SK-MEL-5 (cell line): ENCODE measurements at regions not wholly inside any gene's neighbourhood (a gene's known extent, or its start where the extent isn't known, plus 50 kb on each side); places are given as distances from the start of the nearest gene placed in this dataset.
"Not testable (repeated sequence)": the region's sequence is repeated elsewhere in the genome, so short reads cannot be mapped to it uniquely, and the experiment has no call there.

Source experiments
- DNase-seq: peaks from one replicate; pipeline ENCODE4 v3.0.0-alpha.2; 2016; ENCODE audit warnings: low read depth, low spot score
- in situ Hi-C: cut with HindIII; loops from 2 replicates; pipeline ENCODE4 v1.10.0; 2016; ENCODE audit warnings: low sequenced_read_pairs, high pct_unique_total_duplicates, low pct_unique_long_range_greater_than_20kb

DNA sequence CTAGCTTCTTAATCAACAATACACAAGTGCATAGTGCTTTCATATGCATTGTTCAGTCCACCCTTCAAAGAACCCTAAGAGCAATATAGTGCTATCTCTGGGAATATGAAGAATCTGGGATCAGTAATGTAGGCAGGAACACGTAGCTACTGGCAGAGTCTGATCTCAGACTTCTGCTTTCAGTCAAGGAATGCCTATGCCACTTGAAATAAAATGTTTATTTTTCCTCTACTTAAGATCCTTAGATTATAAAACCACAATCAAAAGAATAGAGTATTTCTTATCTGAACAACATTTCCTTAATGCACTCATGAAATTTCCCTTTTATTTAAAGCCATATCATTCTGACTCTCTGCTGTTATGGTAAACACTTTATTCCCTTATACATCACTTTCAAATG, 1407.8 kb upstream of the C9orf72 start:
- no peak for DNase-seq
- in situ Hi-C loops = no loop called here

DNA sequence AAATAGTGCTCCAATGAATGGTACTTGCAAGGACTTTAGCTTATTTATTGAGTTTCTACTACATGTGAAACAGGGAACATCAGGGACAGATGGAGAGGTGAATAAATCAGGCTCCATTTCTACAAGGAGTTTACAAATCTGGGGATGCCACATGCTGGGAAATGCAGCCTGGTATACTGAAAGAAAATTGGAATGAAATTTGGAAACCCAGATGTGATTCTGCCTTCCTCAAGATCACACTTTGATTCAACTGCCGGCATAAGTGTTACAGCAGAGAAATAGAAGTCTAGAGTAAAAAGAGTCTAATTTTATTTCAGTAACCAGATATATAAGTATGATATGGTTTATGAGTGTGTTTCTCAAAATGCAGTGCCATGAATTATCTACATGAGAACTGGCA, 1408.4 kb upstream of the C9orf72 start:
- no peak for DNase-seq
- in situ Hi-C loops = no loop called here

DNA sequence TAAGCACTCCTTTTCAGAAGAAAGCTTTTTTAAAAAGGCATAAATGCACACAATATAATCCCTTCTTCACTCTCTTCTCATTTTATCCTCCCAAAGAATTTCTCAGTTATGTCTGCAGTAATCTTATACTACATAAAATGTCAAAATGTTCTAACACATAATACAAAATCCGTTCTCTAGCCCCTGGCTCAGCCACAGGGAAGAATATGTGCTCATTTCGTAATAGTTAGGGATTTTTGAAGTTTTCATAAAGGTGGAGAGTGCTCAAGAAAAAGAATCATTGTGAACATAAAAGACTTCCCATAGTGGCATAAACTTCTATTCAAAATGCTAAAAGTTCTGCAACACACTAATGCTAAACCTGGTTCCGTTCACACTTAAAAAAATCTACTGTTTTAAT, 1410.7 kb upstream of the C9orf72 start:
- no peak for DNase-seq
- in situ Hi-C loops = no loop called here

DNA sequence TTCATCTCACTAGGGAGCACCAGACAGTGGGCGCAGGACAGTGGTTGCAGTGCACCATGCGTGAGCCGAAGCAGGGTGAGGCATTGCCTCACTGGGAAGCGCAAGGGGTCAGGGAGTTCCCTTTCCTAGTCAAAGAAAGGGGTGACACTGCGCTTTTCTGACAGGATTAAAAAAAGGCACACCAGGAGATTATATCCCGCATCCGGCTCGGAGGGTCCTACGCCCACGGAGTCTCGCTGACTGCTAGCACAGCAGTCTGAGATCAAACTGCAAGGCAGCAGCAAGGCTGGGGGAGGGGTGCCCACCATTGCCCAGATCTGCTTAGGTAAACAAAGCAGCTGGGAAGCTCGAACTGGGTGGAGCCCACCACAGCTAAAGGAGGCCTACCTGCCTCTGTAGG, 1416.7 kb upstream of the C9orf72 start:
- in situ Hi-C loops, DNase-seq: not testable (repeated sequence)

DNA sequence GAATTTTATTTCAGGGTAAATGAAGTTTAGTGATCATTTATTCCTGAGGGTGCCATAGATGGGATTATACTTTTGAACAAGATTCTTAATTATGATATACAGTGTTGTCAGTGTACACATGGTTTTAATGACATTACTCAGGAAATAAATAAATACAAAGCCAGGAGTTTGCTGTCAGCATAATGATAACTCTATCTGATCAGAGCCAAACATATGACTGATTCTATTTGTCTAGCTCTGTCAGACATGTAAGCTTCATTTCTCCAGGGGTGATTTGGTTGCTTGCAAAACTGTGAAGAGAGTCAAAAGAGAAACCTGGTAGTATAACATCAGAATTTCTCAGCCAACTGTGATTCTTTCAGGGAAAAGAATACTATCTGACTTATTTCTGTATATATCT, 1425.8 kb upstream of the C9orf72 start:
- DNase-seq = no peak
- in situ Hi-C loops = no loop called here

DNA sequence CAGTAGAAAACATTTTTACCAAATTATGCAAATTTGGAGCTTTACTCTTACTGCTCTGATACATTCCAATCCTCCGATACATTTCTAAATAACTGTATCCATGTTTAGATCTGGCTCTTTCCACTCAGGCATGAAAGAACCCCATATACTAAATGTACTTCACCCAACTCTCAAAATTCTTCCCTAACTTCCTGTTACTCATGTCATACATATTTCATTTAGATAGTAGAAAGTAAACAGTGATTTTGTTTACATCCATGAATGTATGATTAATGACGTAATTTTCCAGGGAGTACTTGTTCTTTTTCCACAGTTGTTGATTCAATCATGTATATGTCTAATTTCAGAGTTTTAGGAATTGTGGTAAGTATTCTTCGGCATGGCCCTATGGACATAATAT, 1426.5 kb upstream of the C9orf72 start:
- in situ Hi-C loops = no loop called here
- no peak for DNase-seq

DNA sequence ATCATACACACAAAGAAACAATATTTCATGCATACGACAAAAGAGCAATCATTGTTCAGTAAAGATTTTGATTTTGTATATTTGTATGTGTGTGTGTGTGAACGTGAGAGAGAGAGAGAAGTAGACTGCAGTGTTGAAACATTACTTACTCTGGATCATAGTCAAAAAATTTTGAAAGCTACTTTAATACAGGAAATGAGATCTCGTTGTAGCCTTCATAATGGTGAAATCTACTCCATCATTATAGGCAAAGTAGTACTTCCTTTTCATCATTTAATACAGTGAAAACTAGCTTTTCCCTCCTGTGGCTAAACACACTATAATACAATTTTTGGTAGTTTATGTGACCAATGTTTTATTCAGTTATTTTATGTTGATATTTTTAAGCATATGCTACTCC, 1427.7 kb upstream of the C9orf72 start:
- DNase-seq = no peak
- in situ Hi-C loops = no loop called here

DNA sequence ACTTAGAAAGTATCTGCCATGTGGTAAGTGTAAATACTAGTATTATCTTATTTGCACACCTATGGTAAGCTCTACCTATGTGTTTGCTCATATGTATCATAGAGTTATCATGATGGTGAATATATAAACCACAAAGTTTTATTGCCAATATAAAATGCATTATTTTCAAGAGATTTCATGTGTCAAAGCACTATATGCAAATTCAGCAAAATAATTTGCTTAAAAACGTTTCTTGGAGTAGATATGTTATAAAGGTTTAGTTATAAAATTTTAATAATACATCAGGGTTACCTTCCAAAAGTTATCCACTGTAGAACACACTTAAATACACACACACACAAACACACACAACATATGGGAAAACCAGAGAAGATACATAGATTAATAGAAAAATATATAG, 1431.7 kb upstream of the C9orf72 start:
- in situ Hi-C loops = no loop called here
- no peak for DNase-seq

DNA sequence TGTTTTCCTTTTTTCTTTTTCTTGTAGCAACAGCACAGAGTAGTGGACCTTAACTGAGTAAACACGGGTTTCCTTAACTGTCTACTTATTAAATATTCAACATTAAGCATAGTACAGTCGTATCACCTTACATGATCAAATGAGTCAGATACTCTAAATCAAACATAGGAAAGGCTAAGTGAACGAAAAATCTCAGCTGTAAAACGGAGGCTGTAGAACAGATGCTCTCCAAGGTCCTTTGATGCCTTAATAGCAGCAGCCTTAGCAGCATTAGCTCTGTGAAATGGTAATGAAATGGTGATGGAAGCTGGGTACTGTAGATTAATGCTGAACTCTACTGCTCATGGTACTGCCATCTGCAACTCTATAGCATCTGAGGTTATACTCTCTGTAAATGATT, 1433.3 kb upstream of the C9orf72 start:
- in situ Hi-C loops = no loop called here
- DNase-seq = no peak

DNA sequence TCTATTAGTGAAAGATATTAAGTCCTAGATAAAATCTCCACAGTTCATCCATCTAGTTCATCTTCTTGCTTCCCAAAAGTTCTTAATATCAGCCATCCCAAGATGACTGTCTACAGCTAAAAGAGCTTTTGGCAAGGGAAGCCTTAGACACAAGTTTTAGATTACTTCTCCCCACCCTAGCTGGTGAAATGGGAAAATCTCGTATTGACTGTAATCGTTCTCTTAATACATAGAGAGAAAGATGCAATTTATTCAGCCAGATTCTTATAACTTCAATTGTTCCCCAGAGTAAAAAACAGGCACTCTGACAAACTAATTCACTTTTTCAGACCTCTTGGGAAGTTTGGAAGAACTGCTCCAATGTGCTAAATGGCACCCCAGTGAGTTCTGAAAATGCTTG, 1439.6 kb upstream of the C9orf72 start:
- no peak for DNase-seq
- in situ Hi-C loops = no loop called here

DNA sequence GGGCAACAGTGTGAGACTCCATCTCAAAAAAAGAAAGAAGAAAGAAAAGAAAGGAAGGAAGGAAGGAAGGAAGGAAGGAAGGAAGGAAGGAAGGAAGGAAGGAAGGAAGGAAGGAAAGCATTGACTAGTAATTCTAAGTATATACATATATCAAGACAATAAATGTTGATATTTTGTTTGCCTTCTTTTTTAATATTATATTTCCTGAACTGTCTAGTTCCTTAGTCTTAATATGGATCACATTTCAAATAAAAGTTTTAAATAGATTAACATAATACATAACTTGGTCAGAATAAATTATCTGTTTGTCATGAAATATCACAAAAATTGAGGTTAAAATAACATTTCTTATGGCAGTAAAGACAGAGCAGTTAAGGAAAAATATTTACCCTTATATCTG, 1448.4 kb upstream of the C9orf72 start:
- in situ Hi-C loops = no loop called here
- DNase-seq = no peak

DNA sequence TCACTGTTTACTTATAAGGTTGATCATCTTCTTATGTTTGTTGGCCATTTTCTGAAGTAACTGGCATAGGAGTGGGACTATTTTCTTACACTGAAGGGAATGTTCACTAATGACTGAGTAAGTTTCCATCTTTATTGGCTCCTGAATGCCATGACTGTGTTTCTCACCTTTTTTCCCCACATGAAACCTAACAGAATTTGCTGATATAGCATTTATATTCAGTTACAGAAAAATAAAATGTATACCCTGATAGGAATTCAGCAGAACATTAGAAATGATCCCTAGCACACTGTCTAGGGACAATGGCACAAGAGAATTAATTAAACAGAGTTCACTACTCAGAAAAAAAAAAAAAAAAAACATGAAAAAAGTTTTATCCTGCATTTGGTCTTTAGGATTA, 1465.1 kb upstream of the C9orf72 start:
- in situ Hi-C loops = no loop called here
- no peak for DNase-seq

DNA sequence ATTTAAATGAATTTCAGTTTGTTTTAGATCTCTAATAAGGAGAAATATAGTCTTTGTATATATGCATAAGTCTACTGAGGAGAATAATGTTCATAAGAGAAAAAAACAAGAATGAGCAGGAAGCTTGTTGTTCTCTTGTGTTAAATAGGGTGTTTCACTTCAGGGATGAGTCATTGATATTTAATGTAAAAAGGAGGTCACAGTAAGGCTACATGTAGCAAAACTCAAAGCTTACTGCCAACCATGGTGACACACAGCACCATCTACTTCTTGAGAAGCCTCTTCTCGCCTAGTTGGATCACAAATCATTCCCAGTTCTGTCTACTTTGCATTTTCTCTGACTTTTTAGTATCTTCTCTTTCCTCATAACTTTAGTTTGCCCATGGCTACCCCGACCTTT, 1466.0 kb upstream of the C9orf72 start:
- in situ Hi-C loops = no loop called here

DNA sequence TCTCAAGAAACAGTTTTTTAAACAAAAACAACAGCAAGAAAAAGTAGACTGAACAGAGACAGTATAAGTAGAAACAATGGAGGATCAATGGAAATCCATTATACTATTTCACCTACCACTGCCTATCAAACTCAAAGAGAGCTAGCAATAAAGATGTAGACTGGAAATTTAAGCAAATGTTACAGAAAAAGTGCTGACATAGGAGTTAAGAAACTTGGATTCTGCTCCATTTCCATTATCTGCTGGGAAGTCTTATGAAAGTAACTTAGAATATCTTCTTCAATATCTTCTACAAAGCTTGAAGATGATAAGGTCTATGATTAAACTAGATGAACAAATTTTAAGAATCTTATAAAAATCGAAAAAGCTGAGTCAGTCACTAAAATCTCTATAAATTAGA, 1469.8 kb upstream of the C9orf72 start:
- no peak for DNase-seq
- in situ Hi-C loops = no loop called here

More for the DNA sequence above, 1466.0 kb upstream of the C9orf72 start:
- no peak for DNase-seq

DNA sequence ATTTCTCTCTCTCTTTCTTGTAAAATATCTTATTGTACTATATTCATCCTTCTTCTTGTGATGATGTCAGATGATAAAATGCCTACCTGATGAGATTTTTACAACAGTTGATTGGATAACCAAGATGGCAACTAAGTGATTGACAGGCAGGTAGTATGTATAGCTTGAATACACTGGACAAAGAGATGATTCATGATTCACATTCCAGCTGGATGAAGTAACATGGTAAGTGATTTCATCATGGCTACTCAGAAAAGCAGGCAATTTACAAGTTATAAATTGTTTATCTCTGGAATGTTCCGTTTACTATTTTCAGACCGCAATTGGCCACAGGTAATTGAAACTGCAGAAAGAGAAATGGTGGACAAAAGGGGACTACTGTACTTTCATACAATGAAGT, 1471.7 kb upstream of the C9orf72 start:
- in situ Hi-C loops = no loop called here
- peak; percentile 75 for DNase-seq

DNA sequence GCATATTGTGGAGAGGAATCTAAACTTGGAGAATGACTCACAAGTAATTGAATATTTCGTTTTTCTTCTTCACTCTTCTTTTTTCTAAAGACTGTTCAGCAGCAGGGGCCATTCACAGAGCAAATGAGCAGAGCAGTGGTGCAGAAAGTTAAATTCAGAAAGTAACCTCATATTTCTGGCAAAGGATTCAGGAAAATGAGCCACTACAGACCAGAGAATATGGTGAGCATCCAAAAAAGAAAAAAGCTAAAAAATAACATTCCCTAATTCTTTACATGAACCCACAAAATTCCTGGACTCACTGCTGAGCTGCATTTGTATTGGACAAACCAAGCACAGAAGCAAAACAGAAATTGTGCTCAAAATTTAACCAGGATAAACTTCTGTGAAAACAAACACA, 1486.8 kb upstream of the C9orf72 start:
- in situ Hi-C loops = no loop called here
- DNase-seq = no peak

DNA sequence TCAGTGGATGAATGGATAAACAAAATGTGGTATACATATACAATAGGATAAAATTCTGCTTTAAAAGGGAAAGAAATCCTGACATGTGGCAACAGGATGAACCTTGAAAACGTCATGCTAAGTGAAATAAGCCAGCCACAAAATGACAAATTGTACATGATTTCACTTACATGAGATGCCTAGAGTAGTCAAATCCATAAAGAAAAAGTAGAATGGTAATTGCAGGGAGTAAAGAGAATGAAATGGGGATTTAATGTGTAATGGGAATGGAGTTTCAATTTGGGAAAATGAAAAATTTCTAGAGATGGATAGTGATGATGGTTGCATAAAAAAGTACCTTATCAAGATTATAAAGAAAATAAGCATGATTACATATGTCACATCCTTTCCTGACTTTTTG, 1489.2 kb upstream of the C9orf72 start:
- DNase-seq = no peak
- in situ Hi-C loops = no loop called here

DNA sequence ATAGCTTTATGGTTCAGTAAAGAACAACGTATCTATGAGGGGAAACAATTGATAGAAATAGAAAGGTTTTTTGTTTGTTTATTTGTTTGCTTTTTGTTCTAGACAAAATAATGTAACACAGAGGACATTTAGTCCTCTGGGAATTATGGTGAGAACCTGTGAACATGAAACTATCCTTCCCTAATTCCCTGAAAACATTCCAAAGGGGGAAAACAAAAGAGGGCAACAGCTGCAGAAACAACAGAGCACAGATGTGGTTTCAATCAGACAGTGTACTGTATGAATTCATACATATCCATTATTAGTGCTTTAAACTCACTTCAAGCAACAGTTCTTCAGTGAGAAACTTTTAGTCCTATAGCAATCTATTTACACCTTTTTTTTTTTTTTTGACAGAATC, 1489.8 kb upstream of the C9orf72 start:
- DNase-seq = no peak
- in situ Hi-C loops = no loop called here

DNA sequence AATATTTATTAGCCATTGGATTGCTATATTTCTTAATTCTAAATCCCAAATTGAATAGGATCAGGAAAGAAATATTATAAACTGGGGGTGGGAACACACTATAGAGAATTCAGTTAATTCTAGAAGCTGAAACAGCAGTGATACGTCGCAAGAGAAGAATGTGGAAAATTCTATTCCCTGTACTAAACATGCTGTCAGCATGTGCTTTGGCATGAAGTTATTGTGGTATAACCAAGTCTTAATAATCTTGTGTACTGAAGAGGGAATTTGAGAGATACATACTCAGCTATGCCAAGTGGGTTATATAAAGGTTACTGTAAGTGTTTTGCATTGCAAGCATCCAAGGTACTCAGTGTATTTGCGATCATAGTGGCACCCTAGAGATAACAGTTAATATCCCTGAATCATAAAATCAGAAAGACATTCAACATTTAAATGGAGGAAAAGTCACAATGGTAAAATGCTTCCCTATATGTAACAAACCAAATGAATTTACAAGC, 1492.9 kb upstream of the C9orf72 start:
- in situ Hi-C loops = no loop called here
- no peak for DNase-seq

DNA sequence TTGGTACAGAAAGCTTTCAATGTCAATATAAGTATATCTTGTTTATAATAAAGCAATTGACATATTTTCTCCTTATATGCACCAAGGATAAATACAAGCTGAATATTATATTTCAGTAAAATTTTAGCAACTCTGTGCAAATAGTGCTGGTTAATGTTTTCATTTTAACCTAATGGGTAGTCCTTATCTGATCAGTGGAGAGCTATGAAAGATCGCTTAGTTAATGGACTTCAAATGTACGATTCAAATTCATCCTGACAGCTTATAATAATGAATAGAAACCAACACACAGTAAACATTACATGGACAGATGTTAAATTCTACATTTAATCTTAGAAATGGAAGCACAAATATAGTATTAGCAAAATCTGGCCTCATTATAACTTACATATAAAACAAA, 1495.2 kb upstream of the C9orf72 start:
- in situ Hi-C loops = no loop called here
- DNase-seq = no peak
